ENCODE measurements at regions not wholly inside any gene's neighbourhood (a gene's known extent, or its start where the extent isn't known, plus 50 kb on each side); places are given as distances from the start of the nearest gene placed in this dataset.

DNA sequence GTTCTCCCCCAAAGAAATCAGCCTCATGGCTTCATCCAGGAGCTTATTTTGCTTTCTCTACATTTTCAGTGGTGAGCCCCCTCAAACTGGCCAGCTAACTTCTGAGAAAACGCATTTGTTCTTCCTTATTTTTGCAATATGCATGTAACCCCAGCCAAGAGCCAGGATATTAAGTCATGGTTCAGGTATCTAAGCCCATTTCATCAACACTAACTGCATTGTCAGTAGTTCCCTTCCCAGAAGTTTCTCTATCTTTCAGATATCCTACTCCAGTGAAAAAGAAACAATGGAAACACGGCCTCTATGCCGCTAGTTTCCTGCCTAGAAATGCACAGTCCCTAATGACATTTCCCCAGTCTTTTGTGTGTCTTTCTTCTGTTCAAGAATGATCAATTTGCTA is 102.8 kb upstream of the RASSF8 start:
- TF ChIP-seq, protein P1, sequence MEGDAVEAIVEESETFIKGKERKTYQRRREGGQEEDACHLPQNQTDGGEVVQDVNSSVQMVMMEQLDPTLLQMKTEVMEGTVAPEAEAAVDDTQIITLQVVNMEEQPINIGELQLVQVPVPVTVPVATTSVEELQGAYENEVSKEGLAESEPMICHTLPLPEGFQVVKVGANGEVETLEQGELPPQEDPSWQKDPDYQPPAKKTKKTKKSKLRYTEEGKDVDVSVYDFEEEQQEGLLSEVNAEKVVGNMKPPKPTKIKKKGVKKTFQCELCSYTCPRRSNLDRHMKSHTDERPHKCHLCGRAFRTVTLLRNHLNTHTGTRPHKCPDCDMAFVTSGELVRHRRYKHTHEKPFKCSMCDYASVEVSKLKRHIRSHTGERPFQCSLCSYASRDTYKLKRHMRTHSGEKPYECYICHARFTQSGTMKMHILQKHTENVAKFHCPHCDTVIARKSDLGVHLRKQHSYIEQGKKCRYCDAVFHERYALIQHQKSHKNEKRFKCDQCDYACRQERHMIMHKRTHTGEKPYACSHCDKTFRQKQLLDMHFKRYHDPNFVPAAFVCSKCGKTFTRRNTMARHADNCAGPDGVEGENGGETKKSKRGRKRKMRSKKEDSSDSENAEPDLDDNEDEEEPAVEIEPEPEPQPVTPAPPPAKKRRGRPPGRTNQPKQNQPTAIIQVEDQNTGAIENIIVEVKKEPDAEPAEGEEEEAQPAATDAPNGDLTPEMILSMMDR (conservative IDR thresholded peaks at IDR 0.05), result no peak
- TF ChIP-seq ZFX (IDR thresholded peaks at IDR 0.05), result no peak

Data from C4-2B (cell line).